ENCODE measurements at regions not wholly inside any gene's neighbourhood (a gene's known extent, or its start where the extent isn't known, plus 50 kb on each side); places are given as distances from the start of the nearest gene placed in this dataset.
A peak's percentile ranks its signal among the peaks of the same experiment; 100 is the strongest.

- no peaks in the 10 kb centered on the region for H3K36me3 ChIP-seq (ENCODE audit: control insufficient read depth, insufficient read depth, low read length)
- no peak overlapping the region for H3K27ac ChIP-seq (ENCODE audit: low read depth, low read length, severe bottlenecking)
- no peaks in the 10 kb centered on the region for H3K4me1 ChIP-seq (ENCODE audit: control insufficient read depth, insufficient read depth, low read length, poor library complexity, severe bottlenecking)
- WGBS, 2 experiments (ENCODE audit: insufficient coverage in 2 of 2) = 80 to 100% methylated on average over 1 of the region's 1 CpG
- no peak overlapping the region for H3K4me3 ChIP-seq (ENCODE audit: extremely low read depth, insufficient read depth, low read length, poor library complexity, severe bottlenecking)
- H3K9me3 ChIP-seq (ENCODE audit: control insufficient read depth, low read length) = no peaks in the 10 kb centered on the region
Measured at GRCh38 chr2:55973673-55974072, 50.1 kb upstream of the EFEMP1 start.

- Histone ChIP-seq H3K4me1 (ENCODE audit: control insufficient read depth, insufficient read depth, low read length, poor library complexity, severe bottlenecking) (no peaks in the 10 kb centered on the region), H3K36me3 (ENCODE audit: control insufficient read depth, insufficient read depth, low read length) (no peaks in the 10 kb centered on the region), H3K4me3 (ENCODE audit: extremely low read depth, insufficient read depth, low read length, poor library complexity, severe bottlenecking) (no peak overlapping the region), H3K9me3 (ENCODE audit: control insufficient read depth, low read length) (no peaks in the 10 kb centered on the region), H3K27ac (ENCODE audit: low read depth, low read length, severe bottlenecking) (no peak overlapping the region)
Measured at GRCh38 chr2:55976681-55977080, 53.1 kb upstream of the EFEMP1 start.

- Histone ChIP-seq H3K36me3 (ENCODE audit: control insufficient read depth, insufficient read depth, low read length) (no peaks in the 10 kb centered on the region), H3K9me3 (ENCODE audit: control insufficient read depth, low read length) (no peaks in the 10 kb centered on the region), H3K4me3 (ENCODE audit: extremely low read depth, insufficient read depth, low read length, poor library complexity, severe bottlenecking) (no peak overlapping the region), H3K27ac (ENCODE audit: low read depth, low read length, severe bottlenecking) (no peak overlapping the region), H3K4me1 (ENCODE audit: control insufficient read depth, insufficient read depth, low read length, poor library complexity, severe bottlenecking) (no peaks in the 10 kb centered on the region)
- no CpG with 5 or more reads among the region's 1 CpG for WGBS, 2 experiments (ENCODE audit: insufficient coverage in 2 of 2)
Measured at GRCh38 chr2:55985406-55985805, 61.8 kb upstream of the EFEMP1 start.

GRCh38 chr2:55986001-55986400, 62.4 kb upstream of the EFEMP1 start:
- no peaks in the 10 kb centered on the region for H3K4me1 ChIP-seq (ENCODE audit: control insufficient read depth, insufficient read depth, low read length, poor library complexity, severe bottlenecking)
- no peaks in the 10 kb centered on the region for H3K36me3 ChIP-seq (ENCODE audit: control insufficient read depth, insufficient read depth, low read length)
- H3K4me3 ChIP-seq (ENCODE audit: extremely low read depth, insufficient read depth, low read length, poor library complexity, severe bottlenecking) = no peak overlapping the region
- WGBS, 2 experiments (ENCODE audit: insufficient coverage in 2 of 2) = 87 to 100% methylated on average over 1 to 2 of the region's 2 CpGs
- no peak overlapping the region for H3K27ac ChIP-seq (ENCODE audit: low read depth, low read length, severe bottlenecking)
- no peaks in the 10 kb centered on the region for H3K9me3 ChIP-seq (ENCODE audit: control insufficient read depth, low read length)

- H3K9me3 ChIP-seq (ENCODE audit: control insufficient read depth, low read length) = no peaks in the 10 kb centered on the region
- no peak overlapping the region for H3K27ac ChIP-seq (ENCODE audit: low read depth, low read length, severe bottlenecking)
- peaks cover under 1% of the 10 kb centered on the region for H3K4me1 ChIP-seq (ENCODE audit: control insufficient read depth, insufficient read depth, low read length, poor library complexity, severe bottlenecking)
- H3K36me3 ChIP-seq (ENCODE audit: control insufficient read depth, insufficient read depth, low read length) = no peaks in the 10 kb centered on the region
- H3K4me3 ChIP-seq (ENCODE audit: extremely low read depth, insufficient read depth, low read length, poor library complexity, severe bottlenecking) = no peak overlapping the region
Measured at GRCh38 chr2:55986700-55987440, 63.3 kb upstream of the EFEMP1 start.

GRCh38 chr2:55989405-55989804, 65.8 kb upstream of the EFEMP1 start:
- Histone ChIP-seq H3K36me3 (ENCODE audit: control insufficient read depth, insufficient read depth, low read length) (no peaks in the 10 kb centered on the region), H3K9me3 (ENCODE audit: control insufficient read depth, low read length) (no peaks in the 10 kb centered on the region), H3K27ac (ENCODE audit: low read depth, low read length, severe bottlenecking) (no peak overlapping the region), H3K4me3 (ENCODE audit: extremely low read depth, insufficient read depth, low read length, poor library complexity, severe bottlenecking) (no peak overlapping the region), H3K4me1 (ENCODE audit: control insufficient read depth, insufficient read depth, low read length, poor library complexity, severe bottlenecking) (peaks cover 16% of the 10 kb centered on the region)
- 97 to 98% methylated on average over 7 of the region's 7 CpGs for WGBS, 2 experiments (ENCODE audit: insufficient coverage in 2 of 2)

GRCh38 chr2:55992455-55992854, 68.9 kb upstream of the EFEMP1 start:
- H3K4me3 ChIP-seq (ENCODE audit: extremely low read depth, insufficient read depth, low read length, poor library complexity, severe bottlenecking) = no peak overlapping the region
- H3K27ac ChIP-seq (ENCODE audit: low read depth, low read length, severe bottlenecking) = peak overlapping the region; percentile 70
- 58 to 70% methylated on average over 2 of the region's 4 CpGs for WGBS, 2 experiments (ENCODE audit: insufficient coverage in 2 of 2)
- no peaks in the 10 kb centered on the region for H3K9me3 ChIP-seq (ENCODE audit: control insufficient read depth, low read length)
- no peaks in the 10 kb centered on the region for H3K36me3 ChIP-seq (ENCODE audit: control insufficient read depth, insufficient read depth, low read length)
- H3K4me1 ChIP-seq (ENCODE audit: control insufficient read depth, insufficient read depth, low read length, poor library complexity, severe bottlenecking) = peaks cover 16% of the 10 kb centered on the region

- Histone ChIP-seq H3K9me3 (ENCODE audit: control insufficient read depth, low read length) (no peaks in the 10 kb centered on the region), H3K36me3 (ENCODE audit: control insufficient read depth, insufficient read depth, low read length) (no peaks in the 10 kb centered on the region), H3K27ac (ENCODE audit: low read depth, low read length, severe bottlenecking) (no peak overlapping the region), H3K4me3 (ENCODE audit: extremely low read depth, insufficient read depth, low read length, poor library complexity, severe bottlenecking) (no peak overlapping the region), H3K4me1 (ENCODE audit: control insufficient read depth, insufficient read depth, low read length, poor library complexity, severe bottlenecking) (peaks cover 16% of the 10 kb centered on the region)
- 89 to 90% methylated on average over 4 of the region's 4 CpGs for WGBS, 2 experiments (ENCODE audit: insufficient coverage in 2 of 2)
Measured at GRCh38 chr2:55993685-55994084, 70.1 kb upstream of the EFEMP1 start.

GRCh38 chr2:55995211-55995610, 71.6 kb upstream of the EFEMP1 start:
- no peak overlapping the region for H3K27ac ChIP-seq (ENCODE audit: low read depth, low read length, severe bottlenecking)
- no peaks in the 10 kb centered on the region for H3K9me3 ChIP-seq (ENCODE audit: control insufficient read depth, low read length)
- H3K4me3 ChIP-seq (ENCODE audit: extremely low read depth, insufficient read depth, low read length, poor library complexity, severe bottlenecking) = no peak overlapping the region
- peaks cover 16% of the 10 kb centered on the region for H3K4me1 ChIP-seq (ENCODE audit: control insufficient read depth, insufficient read depth, low read length, poor library complexity, severe bottlenecking)
- WGBS, 2 experiments (ENCODE audit: insufficient coverage in 2 of 2) = no CpG with 5 or more reads among the region's 1 CpG
- H3K36me3 ChIP-seq (ENCODE audit: control insufficient read depth, insufficient read depth, low read length) = no peaks in the 10 kb centered on the region

- Histone ChIP-seq H3K4me1 (ENCODE audit: control insufficient read depth, insufficient read depth, low read length, poor library complexity, severe bottlenecking) (peaks cover 16% of the 10 kb centered on the region), H3K4me3 (ENCODE audit: extremely low read depth, insufficient read depth, low read length, poor library complexity, severe bottlenecking) (no peak overlapping the region), H3K9me3 (ENCODE audit: control insufficient read depth, low read length) (no peaks in the 10 kb centered on the region), H3K27ac (ENCODE audit: low read depth, low read length, severe bottlenecking) (no peak overlapping the region), H3K36me3 (ENCODE audit: control insufficient read depth, insufficient read depth, low read length) (no peaks in the 10 kb centered on the region)
- 86 to 100% methylated on average over 1 of the region's 2 CpGs for WGBS, 2 experiments (ENCODE audit: insufficient coverage in 2 of 2)
Measured at GRCh38 chr2:55995902-55996301, 72.3 kb upstream of the EFEMP1 start.

- no peak overlapping the region for H3K4me3 ChIP-seq (ENCODE audit: extremely low read depth, insufficient read depth, low read length, poor library complexity, severe bottlenecking)
Measured at GRCh38 chr2:55999231-55999630, 75.6 kb upstream of the EFEMP1 start.

More at GRCh38 chr2:55999231-55999630, 75.6 kb upstream of the EFEMP1 start:
- Histone ChIP-seq H3K4me1 (ENCODE audit: control insufficient read depth, insufficient read depth, low read length, poor library complexity, severe bottlenecking) (no peaks in the 10 kb centered on the region), H3K9me3 (ENCODE audit: control insufficient read depth, low read length) (no peaks in the 10 kb centered on the region), H3K36me3 (ENCODE audit: control insufficient read depth, insufficient read depth, low read length) (no peaks in the 10 kb centered on the region), H3K27ac (ENCODE audit: low read depth, low read length, severe bottlenecking) (no peak overlapping the region)
